ENCODE measurements at regions not wholly inside any gene's neighbourhood (a gene's known extent, or its start where the extent isn't known, plus 50 kb on each side); places are given as distances from the start of the nearest gene placed in this dataset.

- TF ChIP-seq HNF4G (IDR thresholded peaks at IDR 0.05) (no peak), ZBTB33 (IDR thresholded peaks at IDR 0.05) (no peak), CTCF (IDR thresholded peaks at IDR 0.05; ENCODE audit: low read depth, low read length, missing input control) (no peak), YY1 (IDR thresholded peaks at IDR 0.05) (no peak), FOXA1 (IDR thresholded peaks at IDR 0.05) (no peak), NR2F2 (IDR thresholded peaks at IDR 0.05) (no peak), TAF1 (conservative IDR thresholded peaks at IDR 0.05) (no peak), RAD21 (IDR thresholded peaks at IDR 0.05) (no peak)
These were observed 84.8 kb upstream of the HNRNPA3 start for GRCh38 chr2:177127821-177128220.
